ENCODE measurements at regions not wholly inside any gene's neighbourhood (a gene's known extent, or its start where the extent isn't known, plus 50 kb on each side); places are given as distances from the start of the nearest gene placed in this dataset.

GRCh38 chr4:85370400-85371032, 104.4 kb upstream of the ARHGAP24 start:
- TF ChIP-seq CTCF (IDR thresholded peaks at IDR 0.05): peak in 3 of 4 experiments; percentile 8 to 53 (median 20)
- TF ChIP-seq POLR2A (IDR thresholded peaks at IDR 0.05): no peak
